ENCODE measurements at regions not wholly inside any gene's neighbourhood (a gene's known extent, or its start where the extent isn't known, plus 50 kb on each side); places are given as distances from the start of the nearest gene placed in this dataset.

DNA sequence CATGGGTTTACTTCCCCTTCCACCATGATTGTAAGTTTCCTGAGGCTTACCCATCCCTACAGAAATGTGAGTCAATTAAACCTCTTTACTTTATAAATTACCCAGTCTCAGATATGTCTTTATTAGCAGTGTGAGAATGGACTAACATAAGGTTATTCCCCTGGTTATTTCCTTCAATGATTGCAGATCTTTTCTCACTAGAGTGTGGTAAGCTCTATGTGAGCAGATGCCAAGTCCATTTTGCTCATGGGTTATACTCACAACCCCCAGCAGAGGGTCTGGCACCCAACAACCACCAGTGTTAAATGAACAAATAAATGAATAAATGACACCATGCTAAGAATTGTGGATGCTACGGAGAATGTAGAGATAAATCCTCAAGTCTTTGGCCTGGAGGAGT is 472.8 kb downstream of the LIG4 start:
- Histone ChIP-seq H3K36me3 (ENCODE audit: control insufficient read depth in 2 of 2, insufficient read depth in 1 of 2, low read length in 2 of 2) (no peaks in the 10 kb centered on the region), H3K4me1 (ENCODE audit: control insufficient read depth, insufficient read depth, low read length) (no peaks in the 10 kb centered on the region), H3K27ac (ENCODE audit: extremely low read depth, low read depth, low read length) (no peak overlapping the region), H3K9me3 (ENCODE audit: control insufficient read depth, insufficient read depth, low read depth, low read length) (no peaks in the 10 kb centered on the region), H3K4me3 (ENCODE audit: low read depth, low read length) (no peak overlapping the region)
- ChIA-PET POLR2A (no interaction called here), CTCF (no interaction called here)
- no peak for TF ChIP-seq ZSCAN23 (tag by site-specific recombination; IDR thresholded peaks at IDR 0.05)
- TF ChIP-seq, protein P1, sequence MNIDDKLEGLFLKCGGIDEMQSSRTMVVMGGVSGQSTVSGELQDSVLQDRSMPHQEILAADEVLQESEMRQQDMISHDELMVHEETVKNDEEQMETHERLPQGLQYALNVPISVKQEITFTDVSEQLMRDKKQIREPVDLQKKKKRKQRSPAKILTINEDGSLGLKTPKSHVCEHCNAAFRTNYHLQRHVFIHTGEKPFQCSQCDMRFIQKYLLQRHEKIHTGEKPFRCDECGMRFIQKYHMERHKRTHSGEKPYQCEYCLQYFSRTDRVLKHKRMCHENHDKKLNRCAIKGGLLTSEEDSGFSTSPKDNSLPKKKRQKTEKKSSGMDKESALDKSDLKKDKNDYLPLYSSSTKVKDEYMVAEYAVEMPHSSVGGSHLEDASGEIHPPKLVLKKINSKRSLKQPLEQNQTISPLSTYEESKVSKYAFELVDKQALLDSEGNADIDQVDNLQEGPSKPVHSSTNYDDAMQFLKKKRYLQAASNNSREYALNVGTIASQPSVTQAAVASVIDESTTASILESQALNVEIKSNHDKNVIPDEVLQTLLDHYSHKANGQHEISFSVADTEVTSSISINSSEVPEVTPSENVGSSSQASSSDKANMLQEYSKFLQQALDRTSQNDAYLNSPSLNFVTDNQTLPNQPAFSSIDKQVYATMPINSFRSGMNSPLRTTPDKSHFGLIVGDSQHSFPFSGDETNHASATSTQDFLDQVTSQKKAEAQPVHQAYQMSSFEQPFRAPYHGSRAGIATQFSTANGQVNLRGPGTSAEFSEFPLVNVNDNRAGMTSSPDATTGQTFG (tag by site-specific recombination; IDR thresholded peaks at IDR 0.05; ENCODE audit: borderline replicate concordance) = no peak
- no peak for TF ChIP-seq ZNF626 (tag by site-specific recombination; IDR thresholded peaks at IDR 0.05)

DNA sequence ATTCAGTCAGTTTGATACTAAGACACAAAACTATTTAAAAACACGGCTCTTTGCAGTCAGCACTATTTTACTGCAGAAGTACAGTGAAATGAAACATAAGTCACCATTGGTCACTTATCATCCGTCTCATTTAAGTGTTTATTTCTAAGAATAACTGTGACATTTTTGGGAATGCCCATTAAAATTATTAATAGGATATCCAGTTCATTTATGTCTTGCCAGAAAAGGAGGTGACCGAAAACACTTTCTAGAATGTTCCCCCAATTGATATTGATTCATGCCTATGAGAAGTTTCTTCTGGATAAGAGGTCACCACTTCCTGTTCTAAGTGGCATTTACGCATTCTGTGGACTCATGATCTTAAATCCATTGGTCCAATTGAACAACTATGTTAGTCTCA is 477.3 kb downstream of the LIG4 start:
- Histone ChIP-seq H3K4me3 (ENCODE audit: low read depth, low read length) (no peak overlapping the region), H3K9me3 (ENCODE audit: control insufficient read depth, insufficient read depth, low read depth, low read length) (no peaks in the 10 kb centered on the region), H3K36me3 (ENCODE audit: control insufficient read depth in 2 of 2, insufficient read depth in 1 of 2, low read length in 2 of 2) (no peaks in the 10 kb centered on the region), H3K4me1 (ENCODE audit: control insufficient read depth, insufficient read depth, low read length) (no peaks in the 10 kb centered on the region), H3K27ac (ENCODE audit: extremely low read depth, low read depth, low read length) (no peak overlapping the region)
- CTCF ChIA-PET = no interaction called here
- POLR2A ChIA-PET = no interaction called here
- TF ChIP-seq, protein P2, sequence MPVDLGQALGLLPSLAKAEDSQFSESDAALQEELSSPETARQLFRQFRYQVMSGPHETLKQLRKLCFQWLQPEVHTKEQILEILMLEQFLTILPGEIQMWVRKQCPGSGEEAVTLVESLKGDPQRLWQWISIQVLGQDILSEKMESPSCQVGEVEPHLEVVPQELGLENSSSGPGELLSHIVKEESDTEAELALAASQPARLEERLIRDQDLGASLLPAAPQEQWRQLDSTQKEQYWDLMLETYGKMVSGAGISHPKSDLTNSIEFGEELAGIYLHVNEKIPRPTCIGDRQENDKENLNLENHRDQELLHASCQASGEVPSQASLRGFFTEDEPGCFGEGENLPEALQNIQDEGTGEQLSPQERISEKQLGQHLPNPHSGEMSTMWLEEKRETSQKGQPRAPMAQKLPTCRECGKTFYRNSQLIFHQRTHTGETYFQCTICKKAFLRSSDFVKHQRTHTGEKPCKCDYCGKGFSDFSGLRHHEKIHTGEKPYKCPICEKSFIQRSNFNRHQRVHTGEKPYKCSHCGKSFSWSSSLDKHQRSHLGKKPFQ (tag by site-specific recombination; IDR thresholded peaks at IDR 0.05) = no peak
- TF ChIP-seq OSR2 (tag by site-specific recombination; IDR thresholded peaks at IDR 0.05) (no peak), ZNF202 (tag by site-specific recombination; IDR thresholded peaks at IDR 0.05; ENCODE audit: borderline replicate concordance) (no peak), ZNF324 (tag by site-specific recombination; IDR thresholded peaks at IDR 0.05) (no peak), ZNF501 (tag by site-specific recombination; IDR thresholded peaks at IDR 0.05) (no peak), RBAK (tag by site-specific recombination; IDR thresholded peaks at IDR 0.05) (no peak), ZNF701 (tag by site-specific recombination; IDR thresholded peaks at IDR 0.05) (no peak)

DNA sequence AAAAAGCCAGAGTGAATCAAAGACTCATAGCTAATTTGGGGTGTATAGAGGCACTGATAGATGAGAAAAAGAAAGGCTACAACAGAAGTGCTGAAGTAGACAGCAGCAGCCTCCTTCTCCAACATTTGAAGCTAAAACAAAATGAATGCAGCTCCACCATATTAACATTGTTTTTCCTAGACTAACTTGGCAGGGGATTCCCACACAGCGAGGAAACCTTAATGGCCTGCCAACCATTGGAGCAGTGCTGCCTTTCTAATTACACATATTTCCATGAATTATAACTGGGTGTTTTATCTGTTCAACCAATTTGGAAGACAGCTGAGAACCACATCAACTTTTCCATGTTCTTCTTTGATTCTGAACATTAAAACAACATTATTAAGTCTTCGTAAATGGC is 478.6 kb downstream of the LIG4 start:
- no peaks in the 10 kb centered on the region for H3K36me3 ChIP-seq (ENCODE audit: control insufficient read depth in 2 of 2, insufficient read depth in 1 of 2, low read length in 2 of 2)
- H3K4me1 ChIP-seq (ENCODE audit: control insufficient read depth, insufficient read depth, low read length) = no peaks in the 10 kb centered on the region
- H3K4me3 ChIP-seq (ENCODE audit: low read depth, low read length) = no peak overlapping the region
- ChIA-PET CTCF (no interaction called here), POLR2A (no interaction called here)
- TF ChIP-seq ZNF48 (tag by site-specific recombination; IDR thresholded peaks at IDR 0.05) = no peak
- no peak for TF ChIP-seq ZBTB7A (tag by site-specific recombination; IDR thresholded peaks at IDR 0.05; ENCODE audit: low read depth)
- TF ChIP-seq ZNF433 (tag by site-specific recombination; IDR thresholded peaks at IDR 0.05; ENCODE audit: low read depth) = no peak
- no peak for TF ChIP-seq ZNF311 (tag by site-specific recombination; IDR thresholded peaks at IDR 0.05; ENCODE audit: borderline replicate concordance)
- TF ChIP-seq ZFP69B (tag by site-specific recombination; IDR thresholded peaks at IDR 0.05) = no peak
- no peak for TF ChIP-seq BCL11B (tag by site-specific recombination; IDR thresholded peaks at IDR 0.05; ENCODE audit: low read depth)
- TF ChIP-seq HOXA7 (CRISPR knock-in tag; IDR thresholded peaks at IDR 0.05; ENCODE audit: borderline replicate concordance) = no peak
- no peak for TF ChIP-seq ZNF114 (tag by site-specific recombination; IDR thresholded peaks at IDR 0.05)
- TF ChIP-seq, protein P3, sequence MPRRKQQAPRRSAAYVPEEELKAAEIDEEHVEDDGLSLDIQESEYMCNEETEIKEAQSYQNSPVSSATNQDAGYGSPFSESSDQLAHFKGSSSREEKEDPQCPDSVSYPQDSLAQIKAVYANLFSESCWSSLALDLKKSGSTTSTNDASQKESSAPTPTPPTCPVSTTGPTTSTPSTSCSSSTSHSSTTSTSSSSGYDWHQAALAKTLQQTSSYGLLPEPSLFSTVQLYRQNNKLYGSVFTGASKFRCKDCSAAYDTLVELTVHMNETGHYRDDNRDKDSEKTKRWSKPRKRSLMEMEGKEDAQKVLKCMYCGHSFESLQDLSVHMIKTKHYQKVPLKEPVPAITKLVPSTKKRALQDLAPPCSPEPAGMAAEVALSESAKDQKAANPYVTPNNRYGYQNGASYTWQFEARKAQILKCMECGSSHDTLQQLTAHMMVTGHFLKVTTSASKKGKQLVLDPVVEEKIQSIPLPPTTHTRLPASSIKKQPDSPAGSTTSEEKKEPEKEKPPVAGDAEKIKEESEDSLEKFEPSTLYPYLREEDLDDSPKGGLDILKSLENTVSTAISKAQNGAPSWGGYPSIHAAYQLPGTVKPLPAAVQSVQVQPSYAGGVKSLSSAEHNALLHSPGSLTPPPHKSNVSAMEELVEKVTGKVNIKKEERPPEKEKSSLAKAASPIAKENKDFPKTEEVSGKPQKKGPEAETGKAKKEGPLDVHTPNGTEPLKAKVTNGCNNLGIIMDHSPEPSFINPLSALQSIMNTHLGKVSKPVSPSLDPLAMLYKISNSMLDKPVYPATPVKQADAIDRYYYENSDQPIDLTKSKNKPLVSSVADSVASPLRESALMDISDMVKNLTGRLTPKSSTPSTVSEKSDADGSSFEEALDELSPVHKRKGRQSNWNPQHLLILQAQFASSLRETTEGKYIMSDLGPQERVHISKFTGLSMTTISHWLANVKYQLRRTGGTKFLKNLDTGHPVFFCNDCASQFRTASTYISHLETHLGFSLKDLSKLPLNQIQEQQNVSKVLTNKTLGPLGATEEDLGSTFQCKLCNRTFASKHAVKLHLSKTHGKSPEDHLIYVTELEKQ (tag by site-specific recombination; IDR thresholded peaks at IDR 0.05; ENCODE audit: borderline replicate concordance) = no peak
- TF ChIP-seq, protein P4, sequence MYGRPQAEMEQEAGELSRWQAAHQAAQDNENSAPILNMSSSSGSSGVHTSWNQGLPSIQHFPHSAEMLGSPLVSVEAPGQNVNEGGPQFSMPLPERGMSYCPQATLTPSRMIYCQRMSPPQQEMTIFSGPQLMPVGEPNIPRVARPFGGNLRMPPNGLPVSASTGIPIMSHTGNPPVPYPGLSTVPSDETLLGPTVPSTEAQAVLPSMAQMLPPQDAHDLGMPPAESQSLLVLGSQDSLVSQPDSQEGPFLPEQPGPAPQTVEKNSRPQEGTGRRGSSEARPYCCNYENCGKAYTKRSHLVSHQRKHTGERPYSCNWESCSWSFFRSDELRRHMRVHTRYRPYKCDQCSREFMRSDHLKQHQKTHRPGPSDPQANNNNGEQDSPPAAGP (tag by site-specific recombination; IDR thresholded peaks at IDR 0.05) = no peak
- TF ChIP-seq ZNF391 (tag by site-specific recombination; IDR thresholded peaks at IDR 0.05; ENCODE audit: borderline replicate concordance, low read depth) = no peak
- no peak for TF ChIP-seq ZNF239 (tag by site-specific recombination; IDR thresholded peaks at IDR 0.05)
- no peak for TF ChIP-seq ZNF341 (tag by site-specific recombination; IDR thresholded peaks at IDR 0.05; ENCODE audit: low read depth)
- TF ChIP-seq ZNF791 (tag by site-specific recombination; IDR thresholded peaks at IDR 0.05) = no peak
- no peaks in the 10 kb centered on the region for H3K9me3 ChIP-seq (ENCODE audit: control insufficient read depth, insufficient read depth, low read depth, low read length)
- H3K27ac ChIP-seq (ENCODE audit: extremely low read depth, low read depth, low read length) = no peak overlapping the region
